Endothelial cell of umbilical vein (primary cell): ENCODE measurements at regions not wholly inside any gene's neighbourhood (a gene's known extent, or its start where the extent isn't known, plus 50 kb on each side); places are given as distances from the start of the nearest gene placed in this dataset.

Experiments used
- BruUV-seq: library from RNA; stranded (reverse); fragments of 400-500 nt; replicated peaks from 2 replicates; lab custom pipeline; 2021; lab: Mats Ljungman, UMichigan
- CTCF ChIA-PET: fragments of 300-600, 350-600 bp; sonication (Branson Sonifier 250); formaldehyde crosslinking; loops from one replicate; lab custom pipeline; 2021; ENCODE audit warnings: antibody characterized with exemption, inconsistent platforms; lab: Charles Lee
- POLR2A ChIA-PET: fragments of 300-600, 350-600 bp; sonication (Branson Sonifier 250); formaldehyde crosslinking; loops from one replicate; lab custom pipeline; 2021; ENCODE audit warnings: antibody characterized with exemption, inconsistent platforms; lab: Charles Lee
- DNase-seq: peaks from one replicate; pipeline ENCODE4 v3.0.0-alpha.2; 2011; ENCODE audit warnings: low read depth, low spot score
- FAIRE-seq: peaks from 2 replicates; lab custom pipeline; 2011; peaks lifted over from hg19 to GRCh38; lab: Jason Lieb, UNC
- H2AFZ ChIP-seq: 2 replicates; pipeline ENCODE4 v1.6.0; 2012; ENCODE audit warnings: low read depth, low read length, control low read depth, inconsistent platforms
- H3K27ac ChIP-seq: 2 replicates; pipeline ENCODE4 v1.5.1; 2011; ENCODE audit warnings: low read depth, mild to moderate bottlenecking, control low read depth, low read length, moderate library complexity; ENCODE audit not compliant: insufficient read depth
- H3K27me3 ChIP-seq, 2 experiments: 2 replicates each; pipeline versions ENCODE4 v1.6.0 to v1.6.1; 2011; ENCODE audit warnings: low read length in 2 of 2, mixed read lengths in 1 of 2; ENCODE audit not compliant: control insufficient read depth in 2 of 2, insufficient read depth in 2 of 2
- H3K36me3 ChIP-seq, 2 experiments: 2 replicates in 1 of 2; 3 replicates in 1 of 2; pipeline ENCODE4 v1.5.1; 2011; ENCODE audit warnings: low read length in 2 of 2, mild to moderate bottlenecking in 1 of 2, moderate library complexity in 1 of 2; ENCODE audit not compliant: control insufficient read depth in 2 of 2, insufficient read depth in 2 of 2; ENCODE audit errors: extremely low read depth in 1 of 2
- H3K4me1 ChIP-seq: 3 replicates; pipeline ENCODE4 v1.5.1; 2011; ENCODE audit warnings: mild to moderate bottlenecking, low read length; ENCODE audit not compliant: control insufficient read depth, insufficient read depth; ENCODE audit errors: extremely low read depth
- H3K4me2 ChIP-seq: 2 replicates; pipeline ENCODE4 v1.6.1; 2011; ENCODE audit warnings: low read length, control low read depth, mixed read lengths; ENCODE audit not compliant: insufficient read depth
- H3K4me3 ChIP-seq, 3 experiments: fragments of 200-600 bp in 1 of 3; sonication (generic), shearing (Covaris generic) in 1 of 3; replicated peaks in 1 of 3; 2 replicates each; pipeline ENCODE4 v1.5.1; 2011 to 2016; ENCODE audit warnings: control low read depth in 3 of 3, low read length in 3 of 3, mild to moderate bottlenecking in 2 of 3, inconsistent platforms in 1 of 3, low read depth in 1 of 3, moderate library complexity in 1 of 3; ENCODE audit not compliant: insufficient read depth in 1 of 3
- H3K79me2 ChIP-seq: 2 replicates; pipeline ENCODE4 v1.6.0; 2012; ENCODE audit warnings: low read length, inconsistent platforms; ENCODE audit not compliant: control insufficient read depth, insufficient read depth
- H3K9ac ChIP-seq: replicated peaks from 2 replicates; pipeline ENCODE3; 2011; ENCODE audit warnings: low read length, control low read depth; ENCODE audit not compliant: insufficient read depth; ENCODE audit errors: extremely low read depth
- H3K9me1 ChIP-seq: replicated peaks from 3 replicates; pipeline ENCODE4 v1.6.0; 2011; ENCODE audit warnings: mild to moderate bottlenecking, low read length; ENCODE audit not compliant: control insufficient read depth, insufficient read depth; ENCODE audit errors: extremely low read depth
- H3K9me3 ChIP-seq: replicated peaks from 2 replicates; pipeline ENCODE4 v1.5.1; 2012; ENCODE audit warnings: low read length, inconsistent platforms; ENCODE audit not compliant: control insufficient read depth, insufficient read depth
- H4K20me1 ChIP-seq: replicated peaks from 2 replicates; pipeline ENCODE3; 2011; ENCODE audit warnings: mild to moderate bottlenecking, low read length; ENCODE audit not compliant: control insufficient read depth, insufficient read depth; ENCODE audit errors: extremely low read depth
- CTCF ChIP-seq, 2 donors: IDR thresholded peaks; 1 replicate in 1 of 2; 2 replicates in 1 of 2; pipeline ENCODE4 v1.5.1; 2011; ENCODE audit warnings: low read length in 2 of 2, mild to moderate bottlenecking in 2 of 2, moderate library complexity in 2 of 2, control low read depth in 1 of 2, inconsistent platforms in 1 of 2, low read depth in 1 of 2; ENCODE audit not compliant: insufficient read depth in 1 of 2; ENCODE audit errors: extremely low read depth in 1 of 2
- EZH2 ChIP-seq: IDR thresholded peaks from 2 replicates; pipeline ENCODE4 v1.6.1; 2012; ENCODE audit warnings: borderline replicate concordance, low read depth, mild to moderate bottlenecking, moderate library complexity, low read length, inconsistent platforms; ENCODE audit not compliant: severe bottlenecking
- FOS ChIP-seq: IDR thresholded peaks from 2 replicates; pipeline ENCODE4 v1.6.1; 2011; ENCODE audit warnings: mild to moderate bottlenecking, low read length, moderate library complexity, borderline replicate concordance; ENCODE audit not compliant: insufficient read depth
- GATA2 ChIP-seq: IDR thresholded peaks from 2 replicates; pipeline ENCODE4 v1.7.0; 2011; ENCODE audit warnings: low read depth, mild to moderate bottlenecking, moderate library complexity, mixed read lengths, low read length; ENCODE audit not compliant: insufficient read length, insufficient read depth
- JUN ChIP-seq: IDR thresholded peaks from 2 replicates; pipeline ENCODE4 v1.6.1; 2011; ENCODE audit warnings: borderline replicate concordance, low read depth; ENCODE audit not compliant: insufficient read length, insufficient read depth
- MYC ChIP-seq: IDR thresholded peaks from one replicate; pipeline ENCODE4 v1.6.1; 2011; ENCODE audit warnings: mild to moderate bottlenecking, low read depth, low read length
- POLR2A ChIP-seq: IDR thresholded peaks from 2 replicates; pipeline ENCODE4 v1.6.1; 2012; ENCODE audit warnings: low read depth, mild to moderate bottlenecking, control low read depth, low read length
- POLR2AphosphoS5 ChIP-seq: IDR thresholded peaks from 2 replicates; pipeline ENCODE4 v1.6.1; 2012; ENCODE audit warnings: low read depth, mild to moderate bottlenecking, control low read depth, low read length, moderate library complexity; ENCODE audit not compliant: insufficient read depth
- dilution Hi-C: fragments of 300-500 bp; cut with MboI; formaldehyde crosslinking; loops from one replicate; pipeline ENCODE4 v1.15.0; 2019; ENCODE audit warnings: low sequenced_read_pairs; ENCODE audit not compliant: extremely low pct_ligation_motif_present
- intact Hi-C: fragments of 100-400 bp; cut with micrococcal nuclease; formaldehyde crosslinking; loops from one replicate; pipeline ENCODE4 v1.10.0; 2022
- TF ChIP-seq, protein P1 (sequence below): IDR thresholded peaks from 2 replicates; pipeline ENCODE4 v1.6.1; 2011; ENCODE audit not compliant: insufficient read depth, insufficient read length

- dilution Hi-C loops (no loop called here), intact Hi-C loops (no loop called here)
- TF ChIP-seq MYC, result no peak
- TF ChIP-seq, protein P1, sequence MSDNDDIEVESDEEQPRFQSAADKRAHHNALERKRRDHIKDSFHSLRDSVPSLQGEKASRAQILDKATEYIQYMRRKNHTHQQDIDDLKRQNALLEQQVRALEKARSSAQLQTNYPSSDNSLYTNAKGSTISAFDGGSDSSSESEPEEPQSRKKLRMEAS, result no peak
- TF ChIP-seq JUN, result no peak
- TF ChIP-seq POLR2AphosphoS5, result no peak
- TF ChIP-seq EZH2, result no peak
- no peak for TF ChIP-seq POLR2A
- TF ChIP-seq GATA2, result no peak
- no peak for TF ChIP-seq FOS
- no peak for TF ChIP-seq CTCF (IDR thresholded peaks at IDR 0.05; ENCODE audit: extremely low read depth in 1 of 2, insufficient read depth in 1 of 2, low read depth in 1 of 2, low read length in 2 of 2)
- no peak overlapping the region for H3K4me2 ChIP-seq
- no peaks in the 10 kb centered on the region for H3K9me1 ChIP-seq
- peaks cover 10% of the 10 kb centered on the region in 2 experiments for H3K27me3 ChIP-seq
- BruUV-seq, result no TSS peak
- DNase-seq, result no peak
- H3K4me1 ChIP-seq, result peaks cover 3% of the 10 kb centered on the region
- no peaks in the 10 kb centered on the region for H3K79me2 ChIP-seq
- H3K9ac ChIP-seq, result no peak overlapping the region
- no peaks in the 10 kb centered on the region for H3K36me3 ChIP-seq
- no peaks in the 10 kb centered on the region for H4K20me1 ChIP-seq
- H2AFZ ChIP-seq, result no peak overlapping the region
- H3K4me3 ChIP-seq, result no peak overlapping the region
- no peak for FAIRE-seq
- ChIA-PET CTCF (interaction anchor here (1.3 kb wide), 1 partner anchor 19 kb away, joined by 3 read pairs; no protein-coding TSS in a partner anchor), POLR2A (no interaction called here)
- no peaks in the 10 kb centered on the region for H3K9me3 ChIP-seq
- no peak overlapping the region for H3K27ac ChIP-seq
Measured at GRCh38 chr7:142432377-142432776, 174.5 kb upstream of the PRSS58 start.
